ENCODE measurements at regions not wholly inside any gene's neighbourhood (a gene's known extent, or its start where the extent isn't known, plus 50 kb on each side); places are given as distances from the start of the nearest gene placed in this dataset.
A peak's percentile ranks its signal among the peaks of the same experiment; 100 is the strongest.
"Not testable (repeated sequence)": the region's sequence is repeated elsewhere in the genome, so short reads cannot be mapped to it uniquely, and the experiment has no call there.

DNA sequence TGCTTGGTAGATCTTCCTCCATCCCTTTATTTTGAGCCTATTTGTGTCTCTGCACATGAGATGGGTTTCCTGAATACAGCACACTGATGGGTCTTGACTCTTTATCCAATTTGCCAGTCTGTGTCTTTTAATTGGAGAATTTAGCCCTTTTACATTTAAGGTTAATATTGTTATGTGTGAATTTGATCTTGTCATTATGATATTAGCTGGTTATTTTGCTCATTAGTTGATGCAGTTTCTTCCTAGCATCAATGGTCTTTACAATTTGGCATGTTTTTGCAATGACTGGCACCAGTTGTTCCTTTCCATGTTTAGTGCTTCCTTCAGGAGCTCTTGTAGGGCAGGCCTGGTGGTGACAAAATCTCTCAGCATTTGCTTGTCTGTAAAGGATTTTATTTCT lies 72.4 kb downstream of the HNRNPD start:
- DNase-seq, result not testable (repeated sequence)

DNA sequence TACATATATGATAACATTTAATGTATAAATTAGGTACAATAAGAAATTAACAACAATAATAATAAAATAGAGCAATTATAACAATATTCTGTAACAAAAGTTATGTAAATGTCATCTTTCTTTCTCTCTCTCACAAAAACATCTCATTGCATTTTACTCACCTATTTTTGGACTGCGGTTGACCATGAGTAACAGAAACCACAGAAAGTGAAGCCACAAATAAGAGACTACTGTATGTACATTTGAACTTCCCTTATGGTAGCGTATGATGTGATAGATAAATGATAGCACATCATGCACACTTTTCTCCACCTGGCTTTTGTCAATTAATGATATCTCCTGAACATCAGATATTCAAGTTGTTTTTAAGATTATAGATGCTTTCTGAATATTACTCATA lies 80.5 kb downstream of the HNRNPD start:
- DNase-seq, result peak; percentile 68

DNA sequence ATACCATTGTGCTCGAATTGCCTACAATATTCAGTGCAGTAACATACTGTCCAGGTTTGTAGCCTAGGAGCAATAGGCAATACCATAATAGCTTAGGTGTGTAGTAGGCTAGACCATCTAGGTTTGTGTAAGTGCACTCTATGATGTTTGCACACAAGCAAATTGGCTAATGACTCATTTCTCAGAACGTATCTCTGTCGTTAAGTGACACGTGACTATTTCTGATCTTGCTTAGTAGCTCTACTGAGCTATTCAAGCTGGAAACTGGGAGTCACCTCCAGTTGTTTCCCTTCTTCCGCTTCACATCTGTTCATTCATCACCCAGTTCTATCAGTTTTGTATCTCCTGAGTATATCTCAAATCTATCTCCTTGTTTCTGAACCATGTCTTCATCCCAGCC lies 86.1 kb downstream of the HNRNPD start:
- DNase-seq, result no peak

DNA sequence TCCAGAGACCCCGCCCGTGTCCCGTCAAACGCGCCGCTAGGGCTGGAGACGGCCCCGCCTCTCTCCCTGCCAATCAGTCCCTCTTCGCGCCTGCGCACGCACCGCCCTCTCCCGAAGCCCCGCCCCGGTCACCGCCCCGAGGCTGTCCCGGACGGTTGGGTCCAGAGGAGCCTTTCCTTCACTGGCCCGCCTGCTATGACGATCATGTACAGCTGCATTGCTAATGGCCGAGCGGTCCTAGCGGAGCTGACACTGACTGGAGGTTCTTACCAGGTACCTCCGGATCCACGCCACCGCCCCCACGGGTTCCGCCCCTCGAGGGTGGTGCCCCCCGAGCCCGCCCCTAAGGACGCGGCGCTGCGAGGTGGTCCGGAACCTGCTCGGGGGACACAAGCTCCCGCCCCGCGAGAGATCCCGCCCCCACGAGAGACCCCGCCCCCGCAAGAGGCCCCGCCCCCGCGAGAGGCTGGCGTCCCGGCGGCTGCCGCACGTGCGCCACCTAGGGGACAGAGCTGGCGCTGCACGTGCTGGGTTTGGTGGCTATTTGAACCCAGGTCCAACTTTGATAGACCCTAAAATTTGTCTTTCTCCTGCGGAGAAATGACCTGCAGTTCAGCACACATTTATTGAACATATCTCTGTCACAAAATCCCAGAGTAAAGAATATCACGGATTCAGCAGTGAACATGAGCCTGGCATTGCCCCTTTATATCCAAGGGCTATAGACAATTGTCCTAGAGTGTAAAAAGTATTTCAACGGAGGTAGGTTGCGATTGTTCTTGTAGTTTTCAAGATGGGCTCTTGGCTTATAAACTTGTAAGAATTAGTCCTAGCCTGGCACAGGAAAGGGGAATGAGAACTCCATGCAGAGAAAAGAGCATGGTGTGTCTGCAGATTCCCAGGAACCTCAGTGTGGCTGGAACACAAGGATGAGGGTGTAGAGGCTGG lies 88.7 kb downstream of the HNRNPD start:
- DNase-seq, result peak; percentile 99

DNA sequence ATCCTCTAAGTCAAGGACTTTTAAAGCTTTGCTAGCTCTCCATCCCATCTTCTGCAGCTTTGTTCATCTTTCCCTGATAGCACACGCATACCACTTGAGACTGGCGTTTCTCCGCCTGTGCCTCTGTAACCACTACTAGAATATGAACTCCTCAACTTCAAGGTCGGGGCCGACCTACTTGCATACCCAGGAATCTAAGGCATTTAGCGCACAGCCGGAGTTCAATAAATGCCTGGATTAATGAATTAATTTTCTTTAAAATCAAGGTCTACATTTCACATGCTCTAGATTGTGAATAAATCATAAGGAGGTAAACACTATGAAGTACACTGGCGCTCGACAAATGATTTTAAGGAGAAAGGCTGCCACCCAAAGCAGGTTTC lies 89.3 kb downstream of the HNRNPD start:
- no peak for DNase-seq

DNA sequence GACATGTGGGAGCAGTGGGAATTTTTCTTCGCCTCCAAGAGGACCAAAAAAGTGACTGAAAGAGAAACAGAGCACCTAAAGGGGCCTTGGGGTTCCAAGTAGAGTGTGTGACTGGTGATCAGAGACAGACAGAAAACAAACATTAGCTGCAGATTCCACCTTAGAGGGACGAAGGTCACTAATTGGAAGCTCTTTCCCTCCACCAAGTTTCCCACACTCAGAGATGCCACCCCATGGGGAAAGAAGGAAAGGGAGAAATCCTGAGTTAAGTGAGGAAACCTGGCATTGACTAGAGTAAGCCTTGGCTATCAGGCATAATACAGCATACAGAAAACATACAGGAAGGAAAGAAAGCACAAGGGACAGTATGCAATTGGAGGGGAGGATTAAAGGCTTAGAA lies 90.9 kb downstream of the HNRNPD start:
- DNase-seq, result no peak

DNA sequence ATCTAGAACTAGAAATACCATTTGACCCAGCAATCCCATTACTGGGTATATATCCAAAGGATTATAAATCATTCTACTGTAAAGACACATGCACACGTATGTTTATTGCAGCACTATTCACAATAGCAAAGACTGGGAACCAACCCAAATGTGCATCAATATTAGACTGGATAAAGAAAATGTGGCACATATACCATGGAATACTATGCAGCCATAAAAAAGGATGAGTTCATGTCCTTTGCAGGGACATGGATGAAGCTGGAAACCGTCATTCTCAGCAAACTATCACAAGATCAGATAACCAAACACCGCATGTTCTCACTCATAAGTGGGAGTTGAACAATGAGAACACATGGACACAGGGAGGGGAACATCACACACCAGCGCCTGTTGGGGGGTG lies 94.2 kb downstream of the HNRNPD start:
- not testable (repeated sequence) for DNase-seq

DNA sequence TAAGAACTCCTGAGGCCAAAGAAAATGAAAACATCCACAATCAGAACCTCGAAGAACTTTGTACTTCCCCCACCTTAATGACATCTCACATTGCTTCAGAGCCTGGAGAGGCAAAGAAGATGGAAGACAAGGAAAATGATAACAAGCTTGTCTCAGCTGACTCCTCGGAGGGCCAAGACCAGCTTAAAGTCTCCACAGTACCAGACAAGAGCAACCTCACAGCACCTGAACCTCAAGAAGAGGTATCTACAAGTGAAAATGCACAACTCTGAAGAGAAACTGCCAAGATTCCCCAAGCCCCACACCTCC lies 97.5 kb downstream of the HNRNPD start:
- no peak for DNase-seq

DNA sequence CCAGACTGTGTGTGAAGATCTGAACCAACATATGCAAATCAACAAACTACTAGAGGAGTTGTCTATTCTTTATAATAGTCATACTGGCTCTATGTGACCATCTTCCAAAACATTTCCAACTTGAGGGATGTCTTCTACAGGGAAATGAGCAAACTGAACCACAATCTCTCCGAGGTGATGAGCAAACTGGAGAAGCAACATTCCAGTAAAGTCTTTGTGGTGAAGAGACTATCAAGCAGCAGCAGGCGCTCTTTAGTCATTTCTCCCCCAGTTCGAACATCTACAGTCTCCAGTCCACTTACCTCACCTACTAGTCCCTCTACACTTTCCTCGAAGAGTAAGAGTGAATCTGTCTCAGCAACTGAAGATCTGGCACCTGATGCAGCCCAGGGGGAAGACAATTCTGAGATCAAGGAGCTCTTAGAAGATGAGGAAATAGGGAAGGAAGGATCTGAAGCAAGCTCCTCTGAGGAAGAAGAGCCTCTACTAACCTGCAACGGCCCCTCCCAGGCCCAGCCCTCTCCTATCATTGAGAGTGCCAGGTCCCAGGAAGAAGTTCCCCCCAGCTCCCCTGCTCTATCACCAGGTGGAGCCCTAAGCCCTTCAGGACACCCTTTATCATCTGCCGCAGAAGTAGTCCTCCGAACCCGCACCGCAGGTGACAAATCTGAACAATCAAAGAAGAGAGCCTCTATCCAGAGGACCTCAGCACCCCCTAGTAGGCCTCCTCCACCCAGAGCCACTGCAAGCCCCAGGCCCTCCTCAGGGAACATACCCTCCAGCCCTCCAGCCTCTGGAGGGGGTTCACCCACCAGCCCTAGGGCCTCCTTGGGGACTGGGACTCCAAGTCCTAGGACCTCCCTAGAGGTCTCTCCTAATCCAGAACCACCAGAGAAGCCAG lies 98.1 kb downstream of the HNRNPD start:
- DNase-seq, result no peak

DNA sequence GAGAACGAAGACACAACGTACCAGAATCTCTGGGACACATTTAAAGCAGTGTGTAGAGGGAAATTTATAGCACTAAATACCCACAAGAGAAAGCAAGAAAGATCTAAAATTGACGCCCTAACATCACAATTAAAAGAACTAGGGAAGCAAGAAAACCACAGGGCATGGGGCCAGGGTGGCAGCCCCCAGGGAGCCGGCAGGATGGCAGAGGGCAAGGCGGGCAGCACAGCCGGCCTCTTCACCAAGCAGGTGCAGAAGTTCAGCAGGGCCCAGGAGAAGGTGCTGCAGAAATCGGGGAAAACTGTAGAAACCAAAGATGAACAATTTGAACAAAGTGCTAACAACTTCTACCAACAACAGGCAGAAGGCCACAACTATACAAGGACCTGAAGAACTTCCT lies 99.1 kb downstream of the HNRNPD start:
- not testable (repeated sequence) for DNase-seq

DNA sequence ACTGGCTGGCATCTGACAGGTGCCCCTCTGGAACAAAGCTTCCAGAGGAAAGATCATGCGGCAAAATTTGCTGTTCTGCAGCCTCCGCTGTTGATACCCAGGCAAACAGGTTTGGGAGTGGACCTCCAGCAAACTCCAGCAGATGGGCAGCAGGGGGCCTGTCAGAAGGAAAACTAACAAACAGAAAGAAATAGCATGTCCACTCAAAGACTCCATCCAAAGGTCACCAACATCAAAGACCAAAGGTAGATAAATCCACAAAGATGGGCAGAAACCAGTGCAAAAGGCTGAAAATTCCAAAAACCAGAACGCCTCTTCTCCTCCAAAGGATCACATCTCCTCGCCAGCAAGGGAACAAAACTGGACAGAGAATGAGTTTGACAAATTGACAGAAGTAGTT lies 101.3 kb downstream of the HNRNPD start:
- DNase-seq, result not testable (repeated sequence)

DNA sequence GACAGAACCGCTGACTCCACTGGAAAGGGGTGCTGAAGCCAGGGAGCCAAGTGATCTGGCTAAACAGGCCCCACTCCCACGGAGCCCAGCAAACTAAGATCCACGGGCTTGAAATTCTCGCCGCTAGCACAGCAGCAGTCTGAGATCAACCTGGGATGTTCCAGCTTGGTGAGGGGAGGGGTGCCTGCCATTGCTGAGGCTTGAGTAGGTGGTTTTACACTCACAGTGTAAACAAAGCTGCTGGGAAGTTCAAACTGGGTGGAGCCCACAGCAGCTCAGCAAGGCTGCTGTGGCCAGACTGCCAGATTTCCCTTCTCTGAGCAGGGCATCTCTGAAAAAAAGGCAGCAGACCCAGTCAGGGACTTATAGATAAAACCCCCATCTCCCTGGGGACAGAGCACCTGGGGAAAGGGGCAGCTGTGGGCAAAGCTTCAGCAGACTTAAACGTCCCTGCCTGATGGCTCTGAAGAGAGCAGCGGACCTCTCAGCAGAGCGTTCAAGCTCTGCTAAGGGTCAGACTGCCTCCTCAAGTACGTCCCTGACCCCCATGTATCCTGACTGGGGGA lies 101.8 kb downstream of the HNRNPD start:
- DNase-seq, result not testable (repeated sequence)

DNA sequence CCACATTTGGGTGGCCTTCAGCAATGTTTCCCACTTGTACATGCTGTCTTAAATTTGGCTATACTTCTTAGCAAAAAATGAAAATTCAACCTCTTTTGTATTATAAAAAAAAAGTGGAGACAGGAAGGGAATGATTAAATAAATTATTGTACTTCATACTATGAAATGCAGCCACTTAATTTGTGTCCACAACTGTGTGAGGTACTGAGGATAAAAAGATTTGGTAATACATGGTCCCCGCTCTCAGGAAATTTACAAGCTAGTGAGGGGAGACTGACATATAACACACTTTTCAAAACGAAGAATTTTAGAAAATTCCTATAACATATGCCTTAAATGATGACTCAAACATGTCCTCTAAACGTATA lies 105.0 kb downstream of the HNRNPD start:
- DNase-seq, result no peak

DNA sequence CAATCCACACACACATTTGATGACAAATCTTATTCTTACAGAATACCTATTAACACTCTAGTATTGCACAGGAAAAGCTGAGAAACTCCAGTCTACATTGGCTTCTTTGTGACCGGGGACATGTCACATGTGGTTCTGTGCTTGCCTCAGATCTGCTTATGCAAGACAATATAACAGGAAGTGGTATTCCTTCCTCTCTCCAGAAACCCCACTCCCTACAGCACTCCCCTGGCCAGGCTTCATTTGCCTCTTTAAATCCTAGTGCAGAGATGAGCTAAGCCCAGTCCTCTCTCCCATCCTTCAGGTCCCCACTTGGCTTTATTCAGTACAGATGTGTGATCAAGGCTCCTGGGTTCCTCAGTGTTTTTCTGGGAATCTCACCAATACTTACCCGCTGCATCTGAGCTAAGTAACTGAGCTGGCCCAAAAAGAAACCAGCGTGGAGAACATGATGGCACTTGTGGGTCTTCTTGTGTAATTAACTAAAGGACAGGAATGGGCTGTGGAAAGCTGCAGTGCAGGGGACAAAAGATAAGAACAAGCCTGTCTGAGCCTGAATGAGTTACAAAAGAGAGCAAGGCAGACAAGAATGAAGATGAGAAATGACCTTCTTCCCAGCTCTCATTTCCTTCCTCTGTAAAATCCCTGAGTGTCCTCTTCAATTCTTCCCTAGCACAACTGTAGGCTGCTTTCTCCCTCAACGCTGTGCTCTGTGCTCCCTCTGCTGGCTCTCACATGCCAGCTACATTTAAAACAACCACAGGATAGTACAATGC lies 105.6 kb downstream of the HNRNPD start:
- DNase-seq, result peak; percentile 55

DNA sequence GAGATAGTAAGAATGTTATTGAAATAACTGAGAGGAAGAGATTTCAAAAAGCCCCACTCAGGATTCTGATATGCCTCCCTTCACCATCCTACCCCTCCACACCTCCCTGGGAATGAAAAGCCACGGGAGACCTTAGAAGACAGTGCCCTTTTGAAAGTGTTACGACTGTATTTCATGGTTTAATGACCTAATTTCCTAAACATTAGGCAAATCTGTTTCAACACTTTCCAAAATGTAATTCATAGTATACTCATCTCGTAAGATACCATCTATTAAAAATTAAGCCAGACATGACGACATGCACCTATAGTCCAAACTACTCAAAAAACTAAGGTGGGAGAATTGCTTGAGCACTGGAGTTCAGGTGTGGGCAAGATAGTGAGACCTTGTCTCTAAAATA lies 106.3 kb downstream of the HNRNPD start:
- no peak for DNase-seq

DNA sequence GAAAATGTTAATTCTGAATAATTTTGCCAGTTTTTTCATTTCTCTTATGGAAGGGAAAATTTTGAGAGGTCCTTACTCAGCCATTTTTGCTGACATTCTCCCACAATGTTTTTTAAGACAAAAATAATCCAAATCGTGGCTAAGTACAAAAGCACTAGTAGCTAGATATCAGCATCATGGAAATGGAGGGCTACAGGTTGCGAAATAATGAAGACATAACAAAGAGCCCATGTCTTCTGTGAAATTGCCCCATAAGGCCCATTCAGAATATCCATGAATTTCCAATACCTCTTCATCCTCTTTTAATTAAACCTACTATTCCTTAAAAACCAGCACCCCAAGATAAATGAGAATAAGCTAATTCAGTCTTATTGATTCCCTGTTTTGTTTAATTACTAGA lies 107.4 kb downstream of the HNRNPD start:
- no peak for DNase-seq

DNA sequence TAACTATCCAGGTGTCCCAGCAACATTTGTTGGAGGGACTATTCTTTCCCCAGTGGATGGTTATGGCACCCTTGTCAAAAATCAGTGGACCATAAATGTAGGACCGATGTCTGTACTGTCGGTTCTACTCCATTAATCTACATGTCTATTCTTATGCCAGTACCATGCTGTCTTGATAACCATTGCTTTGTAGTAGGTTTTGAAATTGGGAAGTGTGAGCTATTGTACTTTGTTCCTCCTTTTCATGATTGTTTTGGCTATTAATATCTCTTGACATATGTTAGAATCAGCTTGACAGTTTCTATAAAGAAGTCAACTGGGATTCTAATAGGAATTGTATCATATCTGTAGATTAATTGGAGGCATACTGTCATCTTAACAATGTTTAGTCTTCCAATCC lies 112.7 kb downstream of the HNRNPD start:
- DNase-seq, result no peak

DNA sequence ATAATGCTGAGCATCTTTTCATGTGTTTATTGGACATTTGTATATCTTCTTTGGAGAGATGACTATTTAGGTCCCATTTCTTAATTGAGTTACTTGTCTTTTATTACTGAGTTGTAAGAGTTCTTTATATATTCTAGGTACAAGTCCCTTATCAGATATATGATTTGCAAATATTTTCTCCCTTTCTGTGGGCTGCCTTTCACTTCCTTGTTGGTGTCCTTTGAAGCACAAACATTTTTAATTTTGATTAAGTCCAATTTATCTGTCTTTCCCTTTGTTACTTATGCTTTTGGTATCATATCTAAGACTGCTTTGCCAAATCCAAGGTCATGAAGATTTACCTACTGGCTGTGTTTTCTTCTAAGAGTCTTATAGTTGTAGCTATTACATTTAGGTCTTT lies 113.2 kb downstream of the HNRNPD start:
- DNase-seq, result no peak

DNA sequence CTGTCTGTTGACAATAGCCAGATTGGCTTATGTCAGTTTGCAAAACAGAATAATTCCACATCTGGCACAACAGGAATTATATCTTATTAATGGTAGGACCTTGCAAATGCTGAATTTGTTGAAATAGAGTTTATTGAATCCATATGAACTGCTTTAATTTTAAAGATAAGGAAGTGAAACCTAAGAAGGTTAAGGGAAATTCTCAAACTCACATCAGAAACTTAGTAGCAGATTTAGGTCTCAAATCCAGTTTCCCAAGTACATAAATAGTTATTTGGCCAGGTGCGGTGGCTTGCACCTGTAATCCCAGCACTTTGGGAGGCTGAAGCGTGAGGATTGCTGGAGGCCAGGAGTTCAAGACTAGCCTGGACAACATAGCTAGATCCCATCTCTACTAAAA lies 117.1 kb downstream of the HNRNPD start:
- DNase-seq, result no peak

DNA sequence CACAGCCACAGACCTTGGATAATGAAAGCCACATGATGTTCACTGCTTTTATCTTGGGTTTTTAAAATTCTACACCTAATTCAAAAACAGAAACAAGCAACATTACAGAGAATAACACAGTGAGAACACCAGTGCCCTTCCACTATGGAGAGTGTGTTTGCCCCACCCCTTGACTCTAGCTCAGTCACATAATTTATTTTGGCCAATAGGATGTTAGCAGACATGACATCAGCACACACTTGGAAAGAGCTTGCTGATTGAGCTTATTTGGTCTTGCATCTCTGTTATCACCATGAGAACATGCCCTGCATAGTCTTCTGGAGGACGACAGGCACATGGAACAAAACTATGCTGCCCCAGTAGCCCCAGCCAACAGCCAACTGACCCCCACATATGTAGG lies 118.1 kb downstream of the HNRNPD start:
- DNase-seq, result no peak

DNA sequence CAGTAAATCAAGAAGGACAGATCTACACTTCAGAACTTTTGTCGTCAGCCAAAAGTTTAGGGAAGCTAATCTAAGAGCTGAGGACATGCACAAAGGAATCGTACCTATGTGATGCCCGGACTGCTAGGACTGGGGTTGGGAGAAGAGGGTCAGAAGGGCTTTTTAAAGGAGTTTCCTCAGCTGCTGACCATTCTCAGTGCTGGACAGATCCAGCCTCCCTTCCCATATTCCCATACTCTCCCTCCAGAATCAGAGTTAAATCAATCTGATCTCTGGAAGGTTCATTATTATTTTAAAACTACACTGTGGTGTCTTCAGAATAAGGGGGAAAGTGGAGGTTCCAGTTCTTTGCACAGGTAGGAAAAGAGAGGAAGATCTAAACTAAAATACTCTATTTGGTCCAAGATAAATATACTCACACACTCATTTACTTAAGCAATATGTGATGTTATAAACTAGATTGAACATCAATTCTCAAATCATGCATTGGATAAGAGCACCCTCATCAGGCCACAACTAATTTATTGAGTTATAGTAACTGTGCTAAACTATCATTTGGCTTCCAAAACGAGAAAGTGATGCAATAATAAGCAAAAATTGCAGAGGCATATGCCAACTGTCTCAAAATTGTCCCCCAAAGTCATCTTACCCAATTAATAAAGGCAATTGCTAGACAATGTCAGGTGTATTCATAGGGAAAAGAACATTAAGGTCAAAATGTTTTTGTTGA lies 124.7 kb downstream of the HNRNPD start:
- no peak for DNase-seq

DNA sequence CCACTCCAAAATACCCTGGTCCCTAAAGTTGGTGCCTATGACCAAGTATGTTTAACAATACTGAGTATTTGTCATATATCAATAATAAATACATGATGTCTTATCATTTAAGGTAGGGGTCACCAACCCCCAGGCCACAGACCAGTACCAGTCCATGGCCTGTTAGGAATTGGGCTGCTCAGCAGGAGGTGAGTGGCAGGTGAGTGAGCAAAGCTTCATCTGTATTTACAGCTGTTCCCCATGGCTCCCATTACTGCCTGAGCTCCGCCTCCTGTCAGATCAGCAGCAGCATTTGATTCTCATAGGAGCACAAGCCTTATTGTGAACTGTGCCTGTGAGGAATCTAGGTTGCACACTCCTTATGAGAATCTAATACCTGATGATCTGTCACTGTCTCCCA lies 126.2 kb downstream of the HNRNPD start:
- DNase-seq, result no peak
